GM18505 (cell line): ENCODE measurements at regions not wholly inside any gene's neighbourhood (a gene's known extent, or its start where the extent isn't known, plus 50 kb on each side); places are given as distances from the start of the nearest gene placed in this dataset.
"Not testable (repeated sequence)": the region's sequence is repeated elsewhere in the genome, so short reads cannot be mapped to it uniquely, and the experiment has no call there.

Experiments used
- ATAC-seq: cut with Tn5 transposase; IDR thresholded peaks from one replicate; pipeline ENCODE4 v1.9.1; 2021; ENCODE audit not compliant: unreplicated experiment
- POLR2A ChIP-seq: IDR thresholded peaks from 4 replicates; pipeline ENCODE4 v1.6.1; 2011; ENCODE audit warnings: borderline replicate concordance; ENCODE audit not compliant: insufficient read depth, insufficient read length; ENCODE audit errors: extremely low read depth

- no peak for ATAC-seq
These were observed 92.3 kb upstream of the CD44 start for GRCh38 chr11:35046681-35047080.

GRCh38 chr11:35047179-35047578, 91.8 kb upstream of the CD44 start:
- TF ChIP-seq POLR2A: no peak
- no peak for ATAC-seq

More at GRCh38 chr11:35046681-35047080, 92.3 kb upstream of the CD44 start:
- no peak for TF ChIP-seq POLR2A

GRCh38 chr11:35047769-35048168, 91.2 kb upstream of the CD44 start:
- TF ChIP-seq POLR2A: no peak
- ATAC-seq: no peak

GRCh38 chr11:35048346-35048745, 90.6 kb upstream of the CD44 start:
- ATAC-seq: not testable (repeated sequence)

- no peak for ATAC-seq
- TF ChIP-seq POLR2A: no peak
These were observed 89.0 kb upstream of the CD44 start for GRCh38 chr11:35049859-35050531.

- no peak for TF ChIP-seq POLR2A
These were observed 88.4 kb upstream of the CD44 start for GRCh38 chr11:35050541-35050995.

GRCh38 chr11:35056391-35057093, 82.4 kb upstream of the CD44 start:
- no peak for ATAC-seq
- TF ChIP-seq POLR2A: no peak

More at GRCh38 chr11:35050541-35050995, 88.4 kb upstream of the CD44 start:
- ATAC-seq: no peak

GRCh38 chr11:35057926-35058668, 80.9 kb upstream of the CD44 start:
- no peak for TF ChIP-seq POLR2A
- no peak for ATAC-seq

- ATAC-seq: no peak
- TF ChIP-seq POLR2A: no peak
These were observed 80.1 kb upstream of the CD44 start for GRCh38 chr11:35058669-35059434.

GRCh38 chr11:35061516-35062440, 77.2 kb upstream of the CD44 start:
- no peak for ATAC-seq
- no peak for TF ChIP-seq POLR2A

GRCh38 chr11:35063488-35063931, 75.5 kb upstream of the CD44 start:
- no peak for TF ChIP-seq POLR2A

More at GRCh38 chr11:35063488-35063931, 75.5 kb upstream of the CD44 start:
- no peak for ATAC-seq
